Gastrocnemius medialis (tissue), 4 donors: ENCODE measurements at regions not wholly inside any gene's neighbourhood (a gene's known extent, or its start where the extent isn't known, plus 50 kb on each side); places are given as distances from the start of the nearest gene placed in this dataset.

ENCODE experiments used
- ATAC-seq, 2 donors: fragments of 150-250 bp; one replicate each; pipeline ENCODE4 v1.9.1; 2016
- DNase-seq, 2 donors: peaks; one replicate each; pipeline ENCODE4 v3.0.0-alpha.2; 2019
- H3K27ac ChIP-seq, 4 donors: fragments of 200-600 bp; sonication (generic); 1 replicate in 1 of 4; 2 replicates in 3 of 4; pipeline ENCODE4 v1.5.1; 2016 to 2018; ENCODE audit warnings: mild to moderate bottlenecking in 2 of 4, moderate library complexity in 1 of 4
- H3K27me3 ChIP-seq, 3 donors: fragments of 200-600 bp; sonication (generic) in 2 of 3; 1 replicate in 1 of 3; 2 replicates in 2 of 3; pipeline versions ENCODE4 v1.5.1 to v1.6.0; 2016 to 2019; ENCODE audit warnings: mild to moderate bottlenecking in 1 of 3, moderate library complexity in 1 of 3
- H3K36me3 ChIP-seq, 2 donors: fragments of 200-600 bp; sonication (generic) in 1 of 2; one replicate each; pipeline ENCODE4 v1.5.1; 2017 to 2018
- H3K4me1 ChIP-seq, 2 donors: fragments of 200-600 bp; sonication (generic) in 1 of 2; one replicate each; pipeline ENCODE4 v1.5.1; 2016 to 2017; ENCODE audit warnings: mild to moderate bottlenecking in 2 of 2
- H3K4me3 ChIP-seq, 4 donors: fragments of 200-600 bp; sonication (generic) in 3 of 4; 1 replicate in 1 of 4; 2 replicates in 3 of 4; pipeline ENCODE4 v1.5.1; 2016 to 2019; ENCODE audit warnings: mild to moderate bottlenecking in 2 of 4
- H3K9me3 ChIP-seq, 3 donors: fragments of 200-600 bp; sonication (generic) in 2 of 3; 1 replicate in 1 of 3; 2 replicates in 2 of 3; pipeline ENCODE4 v1.5.1; 2016 to 2019
- POLR2A ChIP-seq, 2 donors: fragments of 450-650 bp; IDR thresholded peaks; one replicate each; pipeline ENCODE4 v1.6.1; 2017; ENCODE audit warnings: antibody characterized with exemption in 2 of 2, mild to moderate bottlenecking in 2 of 2, moderate library complexity in 2 of 2
- in situ Hi-C, 4 donors: fragments of 200-750 bp; cut with MboI; loops; one replicate each; pipeline versions ENCODE4 v1.15.0 to v1.8.0; 2017; ENCODE audit warnings: low sequenced_read_pairs in 4 of 4
- intact Hi-C: fragments of 100-400 bp; cut with DNase I; formaldehyde crosslinking; loops from one replicate; pipeline ENCODE4 v1.15.1; 2023; ENCODE audit warnings: low total_unique reads
- TF ChIP-seq, protein P1 (sequence below), 5 experiments: fragments of 450-650 bp in 3 of 5; fragments of 200-600 bp in 2 of 5; sonication (generic) in 2 of 5; IDR thresholded peaks in 4 of 5; conservative IDR thresholded peaks in 1 of 5; 1 replicate in 4 of 5; 2 replicates in 1 of 5; pipeline ENCODE4 v1.5.1; 2016 to 2019; ENCODE audit warnings: antibody characterized with exemption in 5 of 5, mild to moderate bottlenecking in 3 of 5, moderate library complexity in 3 of 5

GRCh38 chr12:40431169-40431568 lies 206.4 kb downstream of the LRRK2 start:
- TF ChIP-seq, protein P1, sequence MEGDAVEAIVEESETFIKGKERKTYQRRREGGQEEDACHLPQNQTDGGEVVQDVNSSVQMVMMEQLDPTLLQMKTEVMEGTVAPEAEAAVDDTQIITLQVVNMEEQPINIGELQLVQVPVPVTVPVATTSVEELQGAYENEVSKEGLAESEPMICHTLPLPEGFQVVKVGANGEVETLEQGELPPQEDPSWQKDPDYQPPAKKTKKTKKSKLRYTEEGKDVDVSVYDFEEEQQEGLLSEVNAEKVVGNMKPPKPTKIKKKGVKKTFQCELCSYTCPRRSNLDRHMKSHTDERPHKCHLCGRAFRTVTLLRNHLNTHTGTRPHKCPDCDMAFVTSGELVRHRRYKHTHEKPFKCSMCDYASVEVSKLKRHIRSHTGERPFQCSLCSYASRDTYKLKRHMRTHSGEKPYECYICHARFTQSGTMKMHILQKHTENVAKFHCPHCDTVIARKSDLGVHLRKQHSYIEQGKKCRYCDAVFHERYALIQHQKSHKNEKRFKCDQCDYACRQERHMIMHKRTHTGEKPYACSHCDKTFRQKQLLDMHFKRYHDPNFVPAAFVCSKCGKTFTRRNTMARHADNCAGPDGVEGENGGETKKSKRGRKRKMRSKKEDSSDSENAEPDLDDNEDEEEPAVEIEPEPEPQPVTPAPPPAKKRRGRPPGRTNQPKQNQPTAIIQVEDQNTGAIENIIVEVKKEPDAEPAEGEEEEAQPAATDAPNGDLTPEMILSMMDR (IDR thresholded peaks at IDR 0.05 in 4 of 5, conservative IDR thresholded peaks at IDR 0.05 in 1 of 5), result no peak
- no peak for TF ChIP-seq POLR2A (IDR thresholded peaks at IDR 0.05)
- in situ Hi-C loops (no loop called here), intact Hi-C loops (no loop called here)
- Histone ChIP-seq H3K4me3 (no peak overlapping the region), H3K36me3 (no peaks in the 10 kb centered on the region), H3K4me1 (no peaks in the 10 kb centered on the region), H3K27me3 (no peaks in the 10 kb centered on the region), H3K27ac (no peak overlapping the region), H3K9me3 (no peaks in the 10 kb centered on the region)
- ATAC-seq (no peak), DNase-seq (no peak)

- Histone ChIP-seq H3K36me3 (no peaks in the 10 kb centered on the region), H3K4me3 (no peak overlapping the region), H3K4me1 (no peaks in the 10 kb centered on the region), H3K27me3 (no peaks in the 10 kb centered on the region), H3K27ac (no peak overlapping the region), H3K9me3 (no peaks in the 10 kb centered on the region)
- in situ Hi-C loops (no loop called here), intact Hi-C loops (no loop called here)
- DNase-seq, result no peak
- ATAC-seq, result no peak
- TF ChIP-seq, protein P1 (IDR thresholded peaks at IDR 0.05 in 4 of 5, conservative IDR thresholded peaks at IDR 0.05 in 1 of 5), result no peak
- no peak for TF ChIP-seq POLR2A (IDR thresholded peaks at IDR 0.05)
Observed at GRCh38 chr12:40435251-40435650, 210.5 kb downstream of the LRRK2 start.

DNA sequence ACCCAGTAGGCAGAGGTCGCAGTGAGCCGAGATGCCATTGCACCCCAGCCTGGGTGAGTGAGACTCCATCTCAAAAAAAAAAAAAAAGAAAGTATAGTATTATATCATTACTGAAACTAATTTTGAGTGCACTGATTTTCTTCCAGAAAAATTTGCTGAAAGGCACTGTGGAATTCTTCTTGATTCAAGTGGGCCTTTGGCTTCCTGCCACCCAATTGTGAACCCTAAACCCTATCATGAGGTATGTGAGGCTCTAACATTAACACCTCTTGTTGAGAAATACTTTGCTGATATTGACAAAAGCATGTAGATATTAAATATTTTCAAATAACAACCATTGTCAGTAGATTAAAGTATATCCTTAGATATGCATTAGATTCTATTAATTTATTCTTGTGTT lies 211.2 kb downstream of the LRRK2 start:
- intact Hi-C loops (no loop called here), in situ Hi-C loops (no loop called here)
- no peaks in the 10 kb centered on the region for H3K4me1 ChIP-seq
- no peak overlapping the region for H3K27ac ChIP-seq
- DNase-seq (no peak), ATAC-seq (no peak)
- H3K9me3 ChIP-seq, result no peaks in the 10 kb centered on the region
- H3K27me3 ChIP-seq, result no peaks in the 10 kb centered on the region
- no peaks in the 10 kb centered on the region for H3K36me3 ChIP-seq
- no peak overlapping the region for H3K4me3 ChIP-seq
- TF ChIP-seq, protein P1 (IDR thresholded peaks at IDR 0.05 in 4 of 5, conservative IDR thresholded peaks at IDR 0.05 in 1 of 5), result no peak
- TF ChIP-seq POLR2A (IDR thresholded peaks at IDR 0.05), result no peak

DNA sequence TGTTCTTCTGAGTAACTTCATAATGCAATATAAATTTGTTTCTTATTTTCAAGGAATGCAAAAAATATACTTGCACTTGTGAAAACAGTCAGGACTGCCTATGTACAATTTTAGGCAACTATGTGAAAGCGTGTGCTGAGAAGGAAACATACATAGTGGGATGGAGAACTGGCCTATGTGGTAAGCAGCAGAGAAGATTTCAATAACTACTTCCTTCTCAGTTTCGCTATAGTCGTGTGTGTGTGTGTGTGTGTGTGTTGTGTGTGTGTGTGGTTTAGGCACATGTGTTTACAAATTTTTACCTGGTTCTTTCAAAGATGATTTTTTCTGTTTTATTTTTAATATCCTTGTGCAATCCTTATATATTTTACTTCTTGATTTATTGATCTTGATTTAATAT lies 211.8 kb downstream of the LRRK2 start:
- H3K27me3 ChIP-seq, result no peaks in the 10 kb centered on the region
- in situ Hi-C loops, result no loop called here
- ATAC-seq, result no peak

More for the DNA sequence above, 211.8 kb downstream of the LRRK2 start:
- Histone ChIP-seq H3K27ac (no peak overlapping the region), H3K4me1 (no peaks in the 10 kb centered on the region), H3K4me3 (no peak overlapping the region), H3K36me3 (no peaks in the 10 kb centered on the region), H3K9me3 (no peaks in the 10 kb centered on the region)
- TF ChIP-seq, protein P1 (IDR thresholded peaks at IDR 0.05 in 4 of 5, conservative IDR thresholded peaks at IDR 0.05 in 1 of 5), result no peak
- TF ChIP-seq POLR2A (IDR thresholded peaks at IDR 0.05), result no peak
- intact Hi-C loops, result no loop called here
- no peak for DNase-seq
